DMS153 treated with DMSO at 0.1 percent for 48 hours (cell line): ENCODE measurements at regions not wholly inside any gene's neighbourhood (a gene's known extent, or its start where the extent isn't known, plus 50 kb on each side); places are given as distances from the start of the nearest gene placed in this dataset.

ENCODE experiments used
- DNase-seq: peaks from one replicate; lab custom pipeline; 2025; ENCODE audit not compliant: unreplicated experiment; lab: John Stamatoyannopoulos, UW

- DNase-seq, result no peak
Measured at GRCh38 chr2:21916934-21917522, 793.3 kb downstream of the TDRD15 start.

- DNase-seq, result no peak
Measured at GRCh38 chr2:21920721-21921120, 797.0 kb downstream of the TDRD15 start.

- no peak for DNase-seq
Measured at GRCh38 chr2:21924640-21925285, 801.0 kb downstream of the TDRD15 start.

GRCh38 chr2:21928292-21928691 lies 804.5 kb downstream of the TDRD15 start:
- DNase-seq, result no peak

GRCh38 chr2:21930226-21930625 lies 806.5 kb downstream of the TDRD15 start:
- no peak for DNase-seq

- DNase-seq, result no peak
Measured at GRCh38 chr2:21939967-21940366, 816.2 kb downstream of the TDRD15 start.

GRCh38 chr2:21944536-21944935 lies 820.8 kb downstream of the TDRD15 start:
- no peak for DNase-seq

GRCh38 chr2:21945658-21946057 lies 821.9 kb downstream of the TDRD15 start:
- no peak for DNase-seq

GRCh38 chr2:21947046-21947445 lies 823.3 kb downstream of the TDRD15 start:
- DNase-seq, result no peak

- DNase-seq, result no peak
Measured at GRCh38 chr2:21966139-21966538, 842.4 kb downstream of the TDRD15 start.

GRCh38 chr2:21970971-21971370 lies 847.2 kb downstream of the TDRD15 start:
- DNase-seq, result no peak

GRCh38 chr2:21972586-21972985 lies 848.8 kb downstream of the TDRD15 start:
- DNase-seq, result no peak

- DNase-seq, result no peak
Measured at GRCh38 chr2:21981127-21981526, 857.4 kb downstream of the TDRD15 start.

- no peak for DNase-seq
Measured at GRCh38 chr2:21993002-21993401, 869.2 kb downstream of the TDRD15 start.

GRCh38 chr2:21996339-21996738 lies 872.6 kb downstream of the TDRD15 start:
- DNase-seq, result no peak

- no peak for DNase-seq
Measured at GRCh38 chr2:21999522-21999921, 875.8 kb downstream of the TDRD15 start.

- DNase-seq, result no peak
Measured at GRCh38 chr2:22002066-22002465, 878.3 kb downstream of the TDRD15 start.

GRCh38 chr2:22003270-22003669 lies 879.5 kb downstream of the TDRD15 start:
- DNase-seq, result no peak

GRCh38 chr2:22011048-22011447 lies 887.3 kb downstream of the TDRD15 start:
- no peak for DNase-seq

GRCh38 chr2:22020091-22020742 lies 896.4 kb downstream of the TDRD15 start:
- no peak for DNase-seq

GRCh38 chr2:22027345-22028005 lies 903.7 kb downstream of the TDRD15 start:
- DNase-seq, result no peak

- DNase-seq, result no peak
Measured at GRCh38 chr2:22035361-22035830, 911.6 kb downstream of the TDRD15 start.
